HG03342 (cell line): ENCODE measurements at regions not wholly inside any gene's neighbourhood (a gene's known extent, or its start where the extent isn't known, plus 50 kb on each side); places are given as distances from the start of the nearest gene placed in this dataset.
"Not testable (repeated sequence)": the region's sequence is repeated elsewhere in the genome, so short reads cannot be mapped to it uniquely, and the experiment has no call there.

Experiments used
- ATAC-seq: cut with Tn5 transposase; IDR thresholded peaks from one replicate; pipeline ENCODE4 v1.9.1; 2021; ENCODE audit warnings: mild to moderate bottlenecking, moderate library complexity; ENCODE audit not compliant: unreplicated experiment

DNA sequence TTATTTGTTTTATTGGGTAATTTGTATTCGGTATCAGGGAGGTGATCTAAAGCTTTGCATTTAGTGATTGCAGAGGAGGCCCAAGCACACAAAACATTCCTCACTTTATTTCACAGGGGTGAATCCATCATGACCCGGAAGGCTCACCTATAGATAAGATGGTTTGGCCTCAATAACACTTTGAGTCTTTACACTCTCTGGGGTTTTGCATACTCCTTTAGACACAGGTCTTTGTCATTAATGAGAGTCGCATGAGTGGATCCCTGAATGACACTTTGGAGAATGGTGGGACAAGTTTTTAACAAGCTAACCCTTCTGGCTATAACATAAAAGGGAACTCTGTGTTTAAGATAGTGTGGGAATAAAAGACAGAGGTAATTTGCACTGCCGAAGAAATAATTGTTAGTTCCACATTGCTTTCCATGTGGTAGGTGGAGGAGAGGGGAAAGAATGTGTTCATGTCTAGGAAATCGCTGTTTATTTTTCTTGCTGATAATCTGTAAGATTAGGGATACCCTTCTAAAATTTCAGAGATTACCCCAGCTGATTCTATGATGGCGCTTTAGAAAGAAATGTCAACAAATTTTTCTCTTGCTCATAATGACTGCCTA, 455.8 kb downstream of the TFEC start:
- no peak for ATAC-seq

DNA sequence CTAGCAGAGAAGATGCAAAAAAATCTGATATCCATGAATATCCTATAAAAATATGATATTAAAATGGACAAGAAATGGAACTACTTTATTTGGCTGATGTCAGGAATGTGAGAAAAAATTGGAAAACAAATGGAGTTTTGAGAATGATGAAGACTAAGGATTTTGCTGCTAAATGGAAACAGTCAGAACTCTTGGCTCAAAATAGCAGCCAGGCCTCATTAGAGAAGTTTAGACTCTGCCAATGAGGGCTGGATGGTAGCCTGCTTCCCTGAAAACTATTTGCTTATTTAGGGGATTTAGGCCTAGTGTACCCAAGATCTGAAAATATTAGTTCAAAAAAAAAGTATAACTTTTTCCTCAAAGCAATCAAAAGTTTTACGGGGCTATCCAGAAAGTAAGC, 458.5 kb downstream of the TFEC start:
- no peak for ATAC-seq

DNA sequence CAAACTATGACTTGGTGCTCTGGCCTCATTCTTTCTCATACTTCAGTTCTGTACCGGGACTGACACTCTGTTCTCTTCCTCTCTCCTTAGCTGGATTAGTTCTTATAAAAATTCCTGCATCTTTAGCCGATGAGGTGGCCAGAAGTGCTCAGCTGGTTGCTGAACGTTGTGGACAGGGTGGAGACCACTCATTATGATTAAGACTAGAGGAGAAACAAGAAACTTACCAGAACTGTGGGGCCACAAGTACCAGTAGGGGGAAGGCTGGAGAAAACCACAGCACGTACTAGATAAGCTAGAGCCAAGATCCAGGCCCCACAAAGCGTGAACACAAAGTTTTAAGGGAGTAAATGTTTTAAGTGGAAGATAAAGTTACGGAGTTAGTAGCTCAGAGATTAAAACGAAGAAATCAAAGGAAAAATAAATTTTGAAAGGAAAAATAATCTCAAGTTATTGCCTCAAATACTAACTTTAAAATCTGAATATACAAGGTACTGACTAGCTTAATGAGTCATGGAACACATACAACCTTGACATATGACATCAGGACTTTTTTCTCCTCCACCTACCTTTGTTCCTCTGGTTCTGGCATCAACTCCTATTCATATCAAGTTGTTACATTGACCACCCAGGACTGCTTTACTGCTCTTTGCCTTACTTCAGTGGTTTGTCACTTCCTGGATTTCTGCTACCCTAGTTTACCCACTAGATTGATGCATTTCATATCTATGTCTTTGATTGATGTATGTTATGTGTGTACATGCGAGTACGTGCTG, 469.0 kb downstream of the TFEC start:
- ATAC-seq: no peak

DNA sequence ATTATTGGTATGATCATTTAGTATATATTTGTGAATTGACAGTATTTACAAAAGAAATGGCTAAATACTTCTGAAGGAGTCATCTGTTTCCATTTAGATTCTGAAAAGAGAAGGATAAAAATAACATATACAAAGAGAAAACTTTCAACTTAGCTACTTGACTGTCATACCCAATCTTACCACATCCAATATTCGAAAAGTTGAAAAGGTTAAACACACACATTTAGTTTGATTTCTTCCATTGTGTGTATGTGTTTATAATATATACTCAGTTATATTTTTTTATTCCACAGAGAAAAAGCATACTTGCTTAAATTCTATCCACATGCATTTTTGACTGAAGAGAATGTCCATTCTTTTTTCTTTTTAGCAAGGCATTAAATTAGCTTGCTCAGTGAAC, 470.7 kb downstream of the TFEC start:
- no peak for ATAC-seq

DNA sequence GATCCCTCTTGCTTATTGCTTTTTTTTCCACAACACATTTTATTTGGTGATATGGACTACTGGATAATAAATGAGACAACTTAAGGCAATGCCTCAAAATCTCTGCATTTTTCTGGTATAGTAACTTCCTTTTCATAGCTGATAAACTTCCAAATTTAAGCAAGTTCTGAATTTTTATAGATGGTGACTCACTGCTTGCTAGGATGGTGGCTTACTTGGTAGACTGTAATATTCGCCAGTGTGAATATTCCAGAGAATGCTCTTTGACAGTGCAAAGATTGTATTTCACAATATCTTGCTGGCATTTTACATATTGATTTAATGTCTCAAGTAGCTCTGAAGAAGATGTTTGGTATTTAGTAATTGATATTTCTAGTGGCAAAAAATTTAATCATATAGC, 472.4 kb downstream of the TFEC start:
- ATAC-seq: no peak

DNA sequence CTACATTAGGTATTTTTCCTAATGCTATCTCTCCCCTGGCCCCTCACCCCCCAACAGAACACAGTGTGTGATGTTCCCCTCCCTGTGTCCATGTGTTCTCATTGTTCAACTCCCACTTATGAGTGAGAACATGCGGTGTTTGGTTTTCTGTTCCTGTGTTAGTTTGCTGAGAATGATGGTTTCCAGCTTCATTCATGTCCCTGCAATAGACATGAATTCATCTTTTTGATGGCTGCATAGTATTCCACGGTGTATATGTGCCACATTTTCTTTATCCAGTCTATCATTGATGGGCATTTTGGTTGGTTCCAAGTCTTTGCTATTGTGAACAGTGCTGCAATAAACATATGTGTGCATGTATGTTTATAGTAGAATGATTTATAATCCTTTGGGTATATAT, 473.3 kb downstream of the TFEC start:
- not testable (repeated sequence) for ATAC-seq

DNA sequence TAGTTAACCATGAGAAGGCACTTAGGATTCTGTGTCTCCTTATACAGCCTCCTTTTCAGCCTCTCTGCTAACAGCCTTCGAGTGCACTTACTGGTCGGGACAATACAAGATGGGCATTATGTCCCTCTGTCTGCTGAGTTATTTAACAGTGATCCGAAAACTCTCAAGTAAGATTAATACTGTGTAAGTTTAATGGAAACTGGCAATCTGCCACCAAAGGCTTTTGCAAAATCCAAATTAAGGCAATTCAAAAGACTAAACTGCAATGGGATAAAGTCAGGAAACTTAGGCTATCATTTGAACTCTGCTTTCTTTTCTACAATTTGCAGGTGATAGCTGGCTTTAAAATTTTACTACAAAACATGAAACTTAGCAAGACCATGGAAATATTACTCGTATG, 477.8 kb downstream of the TFEC start:
- no peak for ATAC-seq

DNA sequence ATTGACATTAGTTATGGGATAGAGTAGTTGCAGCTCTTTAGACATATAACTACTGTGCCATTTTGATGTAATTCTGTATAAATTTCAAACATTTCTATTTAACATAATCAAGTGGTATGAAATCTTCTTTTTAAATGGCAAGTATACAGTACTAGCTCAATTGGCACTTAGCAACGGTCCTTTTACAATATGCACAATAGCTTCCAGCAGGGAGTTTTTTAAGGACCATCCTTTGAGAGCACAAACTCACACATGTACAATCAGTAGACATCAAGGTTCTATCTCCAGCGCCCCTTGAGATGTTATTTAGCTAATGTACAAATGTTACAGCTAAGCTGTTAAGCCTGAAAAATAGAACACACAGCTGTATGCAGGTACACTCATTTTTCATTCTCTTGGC, 480.7 kb downstream of the TFEC start:
- ATAC-seq: no peak

DNA sequence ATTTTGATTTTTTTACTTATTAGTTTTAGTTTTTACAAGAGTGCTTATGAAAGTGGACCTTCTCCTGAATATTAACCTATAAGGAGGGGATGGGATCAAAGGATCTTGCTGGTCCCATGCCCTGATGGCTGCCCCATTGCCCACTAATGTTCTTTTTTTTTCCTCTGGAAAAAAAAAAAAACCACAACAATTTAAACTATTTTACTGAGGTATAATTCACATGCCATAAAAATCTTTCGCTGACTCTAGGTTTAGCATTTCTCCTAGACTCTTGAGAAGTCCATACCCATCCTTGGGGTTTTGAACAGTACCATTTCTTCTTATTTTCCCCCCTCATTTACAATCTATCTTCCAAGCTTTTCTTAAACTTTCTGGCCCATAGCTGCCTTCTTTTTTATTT, 481.8 kb downstream of the TFEC start:
- ATAC-seq: no peak

DNA sequence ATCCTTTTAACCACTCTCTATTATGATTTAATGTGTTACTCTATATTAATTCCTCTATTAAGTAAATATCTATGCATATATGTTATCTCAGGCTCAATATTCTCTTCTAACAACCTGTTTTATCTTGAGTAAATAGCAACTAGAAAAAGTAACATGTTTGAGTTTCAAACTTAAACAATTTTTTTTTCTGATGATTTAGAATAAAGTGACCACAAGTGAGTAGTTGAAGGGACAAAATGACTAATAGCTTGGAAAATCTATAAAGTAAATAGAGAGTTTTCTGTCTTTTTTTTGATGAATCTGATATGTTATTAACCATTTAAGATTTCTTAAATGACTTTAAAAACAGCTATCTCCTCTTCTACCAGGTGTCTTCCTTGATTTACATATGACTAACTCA, 483.8 kb downstream of the TFEC start:
- ATAC-seq: no peak

DNA sequence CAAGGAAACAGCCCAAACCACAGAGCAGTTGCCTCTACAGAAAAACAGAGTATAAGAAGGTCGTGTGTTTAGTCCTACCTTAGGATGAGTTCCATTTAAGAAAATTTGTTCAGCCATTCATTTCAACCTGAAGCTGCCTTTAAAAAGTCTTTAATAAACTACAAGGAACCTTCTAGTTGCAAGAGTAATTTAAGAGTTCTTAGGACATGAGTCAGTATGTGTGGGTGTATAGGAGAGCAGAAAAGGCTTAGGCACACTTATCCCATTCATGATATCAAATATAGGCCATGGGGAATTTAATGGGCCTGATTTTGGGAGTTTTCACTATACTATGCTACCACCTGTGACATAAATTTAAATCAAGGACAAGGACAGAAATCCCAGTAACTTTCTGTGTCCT, 496.8 kb downstream of the TFEC start:
- no peak for ATAC-seq

DNA sequence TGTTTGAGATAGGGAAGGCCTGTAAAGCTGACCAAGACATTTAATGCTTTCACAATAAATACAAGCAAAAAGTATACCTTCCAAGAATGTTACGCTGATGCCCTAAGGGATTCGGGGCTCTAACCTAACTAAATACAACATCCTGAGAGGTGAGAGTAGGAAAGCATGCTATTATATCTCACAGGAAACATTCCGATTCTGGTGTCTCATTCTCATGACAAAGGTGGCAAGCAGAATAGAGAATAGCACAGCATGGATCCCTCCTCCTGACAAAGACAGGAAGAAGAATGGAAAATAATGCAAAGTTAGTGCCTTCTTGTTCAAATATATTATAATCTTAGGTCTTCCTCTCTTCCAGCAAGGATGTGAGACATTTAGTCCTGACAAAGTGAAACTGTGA, 504.3 kb downstream of the TFEC start:
- ATAC-seq: no peak

DNA sequence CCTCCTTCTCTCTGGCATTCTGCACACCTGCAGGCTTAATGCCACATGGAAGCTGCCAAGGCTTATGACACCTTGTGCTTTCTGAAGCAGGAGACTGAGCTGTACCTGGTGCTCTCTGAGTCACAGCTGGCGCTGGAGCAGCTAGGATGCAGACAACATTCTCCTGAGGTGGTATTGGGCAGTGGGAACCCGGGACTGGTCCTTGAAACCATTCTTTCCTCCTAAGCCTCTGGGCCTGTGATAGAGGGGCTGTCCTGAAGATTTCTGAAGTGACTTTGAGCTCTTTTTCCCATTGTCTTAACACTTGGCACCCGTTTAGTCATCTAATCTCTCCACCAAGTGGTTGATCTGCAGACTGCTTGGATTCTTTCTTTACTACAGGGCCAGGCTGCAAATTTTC, 508.4 kb downstream of the TFEC start:
- ATAC-seq: no peak

DNA sequence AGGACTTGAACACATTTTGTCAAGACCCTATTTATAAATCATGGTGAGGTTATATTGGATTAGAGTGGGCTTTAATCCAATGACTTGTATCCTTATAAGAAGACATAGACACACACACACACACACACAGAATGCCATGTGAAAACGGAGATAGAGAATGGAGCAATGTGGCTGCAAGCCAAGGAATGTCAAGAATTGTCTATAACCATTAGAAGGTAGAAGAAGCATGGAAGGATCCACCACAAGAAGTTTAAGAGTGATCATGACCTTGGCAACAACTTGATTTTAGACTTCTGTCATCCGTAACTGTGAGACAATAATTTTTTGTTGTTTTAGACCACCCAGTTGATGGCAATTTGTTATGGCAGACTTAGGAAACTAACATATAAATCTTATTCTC, 514.2 kb downstream of the TFEC start:
- ATAC-seq: no peak

DNA sequence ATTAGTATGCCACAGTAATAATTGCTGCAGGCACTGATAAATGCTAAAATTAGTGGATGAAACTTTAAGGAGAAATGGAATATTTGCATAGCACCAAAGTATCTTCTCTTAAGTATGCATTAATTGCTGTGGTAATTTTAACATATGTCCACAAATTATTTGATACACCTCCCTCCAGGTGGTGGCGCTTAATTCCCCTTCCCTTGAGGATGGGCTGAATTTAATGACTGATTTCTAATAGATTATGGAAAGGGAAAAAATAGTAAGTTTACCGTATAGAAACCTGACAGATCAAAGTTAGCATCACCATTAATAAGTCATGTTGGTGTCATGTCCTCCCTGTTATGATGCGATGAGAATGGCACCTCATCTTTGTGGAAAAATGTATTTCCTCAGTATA, 519.2 kb downstream of the TFEC start:
- ATAC-seq: no peak

DNA sequence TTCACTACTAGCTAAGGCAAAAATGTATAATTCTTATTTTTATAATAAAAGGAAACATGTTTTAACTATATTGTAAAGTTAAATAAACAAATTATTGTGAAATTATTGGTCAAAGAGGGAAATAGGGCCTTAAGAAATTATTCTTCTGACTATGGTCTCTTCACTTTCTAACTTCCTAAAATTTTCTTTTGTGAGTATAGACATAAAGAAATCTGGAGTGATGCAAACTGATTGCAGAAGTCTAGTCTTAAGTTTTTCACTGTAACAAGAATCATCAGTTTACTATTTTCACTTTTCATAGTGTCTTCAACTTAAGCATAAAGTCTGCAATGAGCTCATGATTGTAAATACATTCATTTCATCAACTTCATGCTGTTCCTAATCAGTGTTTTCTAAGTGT, 525.4 kb downstream of the TFEC start:
- ATAC-seq: no peak

DNA sequence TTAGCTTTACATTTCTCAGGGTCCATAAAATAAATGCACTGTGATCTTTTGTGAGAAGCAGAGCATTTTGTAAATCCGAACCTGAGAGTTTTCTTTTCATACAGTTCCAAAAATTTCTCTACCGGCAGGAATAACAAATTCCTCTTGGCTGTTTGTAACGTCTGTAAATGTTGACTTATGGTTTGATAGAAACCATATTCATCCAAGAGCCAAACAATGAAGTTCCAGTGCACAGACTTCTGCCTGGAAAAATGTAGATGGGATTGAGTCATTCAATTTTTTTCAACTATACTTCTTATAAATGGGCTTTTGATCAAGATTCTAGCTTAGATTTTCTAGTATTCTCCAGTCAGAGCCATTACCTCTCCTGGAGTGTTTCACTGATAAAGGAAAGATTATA, 530.6 kb downstream of the TFEC start:
- ATAC-seq: no peak

DNA sequence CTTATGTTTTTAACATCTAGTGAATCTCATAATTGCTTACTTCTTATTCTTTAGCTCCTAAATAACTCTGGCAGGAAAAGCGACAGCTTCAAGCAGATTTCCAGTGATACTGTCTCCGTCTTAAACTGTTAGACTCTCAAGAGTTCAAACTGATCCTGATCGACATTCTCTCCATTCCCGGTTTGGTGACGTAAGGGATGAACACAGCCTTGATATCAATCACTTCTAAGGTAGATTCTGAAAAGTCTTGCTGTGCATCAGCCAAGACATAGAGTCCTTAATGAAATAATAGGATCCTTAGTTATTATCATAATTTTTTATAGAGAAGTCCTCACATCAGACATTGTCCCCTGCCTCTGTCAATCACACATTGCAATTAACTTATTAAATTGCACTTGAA, 534.6 kb downstream of the TFEC start:
- ATAC-seq: no peak

DNA sequence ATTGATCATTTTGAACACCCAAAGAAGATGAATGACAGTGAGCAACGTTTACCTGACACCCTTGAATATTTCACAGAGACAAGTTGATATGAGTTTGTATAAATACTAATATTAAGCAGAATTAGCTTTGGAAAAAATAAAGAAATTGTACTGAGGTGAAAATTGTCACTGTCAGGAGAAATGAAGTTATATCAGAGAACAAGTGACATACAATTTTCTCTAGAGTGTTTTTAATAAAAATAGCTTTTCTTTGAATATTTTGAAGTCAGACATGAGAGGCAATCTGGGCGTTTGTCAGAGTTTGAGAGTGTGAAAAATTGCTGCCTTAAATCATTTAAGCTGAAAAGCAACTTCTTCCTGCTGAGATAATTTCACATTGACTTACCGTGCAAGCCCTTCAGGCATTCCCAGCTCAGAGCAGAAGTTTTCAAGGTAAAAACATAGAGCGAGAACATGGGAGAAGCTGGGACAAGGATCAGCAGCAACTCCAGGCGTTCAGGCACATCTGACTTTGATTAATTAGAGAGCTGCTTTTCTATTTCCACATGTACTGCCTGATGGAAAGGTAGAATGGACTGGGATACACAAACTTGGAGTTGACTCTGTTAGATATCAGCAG, 535.9 kb downstream of the TFEC start:
- ATAC-seq: no peak

DNA sequence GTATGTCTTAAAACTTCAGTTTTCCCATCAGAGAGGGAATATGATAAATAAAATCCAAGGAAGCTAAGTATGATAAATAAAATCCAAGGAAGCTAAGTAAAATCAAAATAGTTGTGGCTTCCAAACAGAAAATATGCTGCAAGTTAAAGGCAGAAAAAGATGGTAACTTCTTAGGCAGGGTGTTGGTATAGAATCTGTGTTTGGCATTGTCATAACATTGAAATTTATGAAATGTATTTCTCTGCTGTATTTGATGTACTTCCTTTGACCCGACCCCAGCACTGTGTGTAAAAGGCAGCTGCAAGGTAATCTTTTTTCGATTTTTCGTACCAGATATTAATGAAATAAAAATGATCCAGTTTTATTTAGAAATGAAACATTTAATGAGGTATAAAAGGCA, 537.2 kb downstream of the TFEC start:
- ATAC-seq: no peak

DNA sequence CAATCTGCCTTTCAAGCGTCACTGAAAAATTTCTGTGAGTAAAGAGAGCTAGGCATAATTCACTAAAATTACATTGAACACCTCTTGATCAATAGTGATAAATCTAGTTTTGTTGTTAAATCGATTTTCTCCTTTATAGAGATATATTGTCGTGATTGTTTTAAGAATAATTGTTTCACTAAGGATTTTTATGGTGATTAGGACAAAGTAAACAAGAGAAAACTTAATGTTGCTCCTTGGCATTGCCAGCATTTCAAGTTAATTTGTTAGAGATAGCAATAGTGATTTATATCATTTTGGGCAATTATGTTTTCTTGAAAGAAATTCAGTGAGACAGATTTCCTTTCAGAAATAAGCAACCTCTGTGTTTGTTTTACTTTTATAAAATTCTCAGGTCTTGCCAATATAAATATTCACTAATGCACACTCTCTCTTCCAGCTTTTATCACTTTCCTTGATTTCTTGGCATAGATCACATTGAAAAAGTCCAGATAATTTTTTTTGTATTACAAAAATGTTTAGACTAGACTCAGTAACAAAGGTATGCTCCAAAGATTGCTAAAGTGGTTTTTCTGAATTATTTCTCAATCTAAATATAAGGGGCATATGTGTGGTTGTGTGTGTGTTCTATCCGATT, 538.7 kb downstream of the TFEC start:
- ATAC-seq: no peak

DNA sequence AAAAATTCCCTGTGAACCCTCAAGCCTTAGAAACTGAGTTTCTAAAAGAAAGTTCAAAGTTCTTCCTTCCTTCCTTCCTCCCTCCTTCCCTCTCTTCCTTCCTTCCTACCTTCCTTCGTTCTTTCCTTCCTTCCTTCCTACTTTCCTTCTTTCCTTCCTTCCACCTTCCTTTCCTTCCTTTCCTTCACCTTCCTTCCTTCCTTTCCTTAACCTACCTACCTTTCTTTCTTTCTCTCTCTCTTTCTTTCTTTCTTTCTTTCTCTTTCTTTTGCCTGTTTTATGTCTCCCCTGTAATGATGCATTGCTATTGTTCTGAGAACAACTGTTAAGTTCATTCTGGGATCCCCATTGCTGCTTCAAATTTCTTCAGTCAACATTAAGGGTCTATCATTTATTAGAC, 551.1 kb downstream of the TFEC start:
- ATAC-seq: no peak
